ENCODE measurements at regions not wholly inside any gene's neighbourhood (a gene's known extent, or its start where the extent isn't known, plus 50 kb on each side); places are given as distances from the start of the nearest gene placed in this dataset.
"Not testable (repeated sequence)": the region's sequence is repeated elsewhere in the genome, so short reads cannot be mapped to it uniquely, and the experiment has no call there.

DNA sequence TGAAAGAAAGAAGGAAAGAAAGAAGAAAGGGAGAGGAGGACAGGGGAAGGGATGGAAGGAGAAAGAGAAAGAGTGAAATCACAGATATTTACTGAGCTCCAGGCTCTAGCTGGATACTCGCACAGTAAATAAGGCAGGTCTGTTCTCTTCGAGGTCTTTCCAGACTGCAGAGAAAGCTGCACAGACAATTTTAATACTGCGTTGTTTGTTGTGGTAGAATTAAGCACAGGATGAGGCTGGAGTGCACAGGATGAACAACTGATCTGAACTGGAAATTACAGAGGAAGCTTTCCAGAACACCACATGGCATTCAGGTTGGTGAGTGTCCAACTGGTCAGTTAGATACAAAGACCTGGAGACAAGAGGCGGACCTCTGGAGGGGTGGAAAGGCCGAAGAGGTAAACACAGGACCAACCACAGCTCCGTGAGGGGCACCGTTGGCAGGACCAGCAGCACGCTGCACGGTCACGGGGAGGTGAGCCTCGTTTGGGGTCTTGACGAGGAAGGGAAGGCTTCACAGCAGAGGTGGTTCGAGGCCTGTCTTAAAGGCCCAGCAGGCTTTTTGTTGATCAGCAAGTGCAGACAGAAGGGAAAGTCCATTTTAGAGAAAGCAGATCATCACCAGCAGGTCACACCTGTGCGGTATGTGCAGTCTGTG, 121.7 kb downstream of the ATP6V0E2 start:
- not testable (repeated sequence) for DNase-seq (ENCODE audit: low read depth)

DNA sequence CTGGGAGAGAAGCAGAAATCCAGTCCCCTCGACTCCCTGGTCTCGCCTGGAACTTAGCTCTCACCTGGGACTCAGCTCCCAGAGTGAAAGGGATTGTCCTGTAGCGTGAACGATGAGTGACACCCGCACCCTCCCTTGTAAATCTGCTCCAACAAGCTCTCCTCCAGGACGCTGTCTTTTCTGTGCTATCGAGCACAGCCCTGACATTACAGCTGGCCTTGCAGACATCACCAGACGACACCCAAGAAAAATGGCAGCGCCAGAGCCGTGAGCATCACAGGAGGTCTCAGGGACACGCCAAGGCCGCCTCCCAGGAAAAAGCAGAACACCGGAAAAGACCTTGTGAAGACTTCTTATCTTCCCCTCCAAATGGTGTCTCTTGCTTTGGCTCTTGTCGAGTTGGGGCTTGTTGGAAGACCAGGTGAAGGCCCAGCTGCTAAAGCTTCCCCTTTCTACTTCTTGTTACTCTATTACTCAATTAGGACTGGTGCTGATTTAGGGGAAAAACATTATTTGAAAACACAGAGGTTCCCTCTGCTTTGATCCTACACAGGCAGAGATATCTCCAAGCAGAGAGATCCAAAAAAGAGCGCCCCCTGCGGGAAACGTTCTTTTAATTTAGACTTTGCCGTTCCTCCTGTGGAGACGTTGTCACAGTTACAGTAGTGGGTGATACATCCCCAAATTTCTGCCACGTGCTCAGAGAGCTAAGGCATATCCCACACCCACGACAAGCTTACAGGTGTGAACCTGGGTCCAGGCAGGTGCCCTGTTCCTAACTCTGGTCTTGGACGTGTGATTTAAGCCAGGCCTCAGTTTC, 127.2 kb downstream of the ATP6V0E2 start:
- DNase-seq (ENCODE audit: low read depth): not testable (repeated sequence)

DNA sequence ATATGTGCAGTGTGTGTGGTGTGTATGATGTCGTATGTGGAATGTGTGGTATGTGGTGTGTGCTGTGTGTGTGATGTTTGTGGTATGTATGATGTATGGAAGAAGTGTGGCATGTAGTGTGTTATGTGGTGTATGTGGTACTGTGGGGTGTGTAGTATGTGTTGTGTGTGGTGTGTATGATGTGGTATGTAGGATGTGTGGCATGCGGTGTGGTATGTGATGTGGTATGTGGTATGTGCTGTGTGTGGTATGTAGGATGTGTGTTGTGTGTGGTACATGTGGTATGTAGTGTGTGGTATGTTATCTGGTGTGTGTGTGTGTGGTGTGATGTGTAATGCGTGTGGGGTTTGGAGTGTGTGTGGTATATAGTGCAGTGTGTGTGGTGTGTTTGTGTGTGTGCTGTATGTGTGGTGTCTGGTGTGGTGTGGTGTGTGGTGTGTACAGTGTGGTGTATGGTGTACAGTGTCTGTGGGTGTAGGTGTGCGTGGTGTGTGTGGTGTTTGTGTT, 129.6 kb downstream of the ATP6V0E2 start:
- no peak for DNase-seq (ENCODE audit: low read depth)

DNA sequence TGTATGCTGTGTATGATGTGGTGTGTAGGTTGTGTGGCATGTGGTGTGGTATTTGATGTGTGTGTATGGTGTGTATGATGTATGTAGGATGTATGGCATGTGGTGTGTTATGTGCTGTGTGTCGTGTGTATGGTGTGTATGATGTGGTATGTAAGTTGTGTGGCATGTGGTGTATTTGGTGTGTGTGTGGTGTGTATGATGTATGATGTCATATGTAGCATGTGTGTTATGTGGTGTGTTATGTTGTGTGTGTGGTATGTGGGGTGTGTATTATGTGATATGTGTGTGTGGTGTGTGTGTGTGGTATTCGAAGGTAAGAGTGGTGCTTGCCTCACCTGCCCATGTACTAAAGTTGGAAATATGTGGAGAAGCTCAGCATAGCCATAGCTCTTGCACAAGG, 130.2 kb downstream of the ATP6V0E2 start:
- not testable (repeated sequence) for DNase-seq (ENCODE audit: low read depth)

DNA sequence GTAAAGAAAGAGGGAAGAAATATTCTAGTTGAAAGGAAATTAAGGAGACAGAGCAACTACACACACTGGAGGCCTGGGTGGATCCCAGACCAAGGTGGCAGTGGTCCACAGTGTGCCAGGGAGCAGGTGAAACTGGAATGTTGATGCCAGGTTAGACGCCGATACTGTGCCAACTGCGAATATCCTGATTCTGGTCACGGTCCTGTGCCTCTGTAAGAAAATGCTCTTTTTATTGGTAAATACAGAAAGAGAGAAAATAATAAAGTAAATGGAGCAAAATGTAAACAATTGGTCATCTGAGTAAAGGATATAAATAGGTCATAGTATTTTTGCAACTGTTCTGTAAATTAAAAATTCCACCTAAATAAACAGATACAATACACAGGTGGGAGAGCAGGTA, 131.1 kb downstream of the ATP6V0E2 start:
- not testable (repeated sequence) for DNase-seq (ENCODE audit: low read depth)

DNA sequence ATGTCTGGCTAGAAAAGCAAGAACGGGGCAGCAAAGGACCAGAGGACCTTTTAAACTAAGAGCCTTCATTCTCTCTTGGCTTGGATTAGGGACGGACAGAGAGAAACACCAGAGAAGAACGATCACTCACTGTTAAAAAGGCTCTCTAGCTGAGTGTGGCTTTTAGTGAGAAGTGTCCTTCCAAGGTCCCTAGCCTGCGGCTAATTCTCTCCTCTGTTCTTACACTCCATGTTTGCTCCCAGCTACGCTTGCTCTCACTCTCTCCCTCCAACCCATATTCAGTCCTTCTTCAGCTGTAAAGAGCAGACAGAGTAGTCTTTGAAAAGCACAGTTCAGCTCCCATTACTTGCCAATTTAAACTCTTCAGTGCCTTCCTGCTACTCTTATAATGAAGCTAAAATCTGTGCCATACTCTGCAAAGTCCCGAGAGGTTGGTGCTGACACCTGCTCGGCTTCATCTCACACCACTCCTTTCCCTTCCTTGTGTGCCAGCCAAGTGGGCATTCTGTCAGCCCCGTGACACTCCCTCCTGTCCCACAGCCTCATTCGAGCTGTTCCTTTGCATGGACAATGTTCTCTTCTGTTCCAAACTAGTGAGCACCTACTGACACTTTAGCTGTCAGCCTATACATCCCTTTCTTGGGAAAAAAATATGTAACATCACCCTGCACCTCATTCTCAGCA, 136.0 kb downstream of the ATP6V0E2 start:
- not testable (repeated sequence) for DNase-seq (ENCODE audit: low read depth)

DNA sequence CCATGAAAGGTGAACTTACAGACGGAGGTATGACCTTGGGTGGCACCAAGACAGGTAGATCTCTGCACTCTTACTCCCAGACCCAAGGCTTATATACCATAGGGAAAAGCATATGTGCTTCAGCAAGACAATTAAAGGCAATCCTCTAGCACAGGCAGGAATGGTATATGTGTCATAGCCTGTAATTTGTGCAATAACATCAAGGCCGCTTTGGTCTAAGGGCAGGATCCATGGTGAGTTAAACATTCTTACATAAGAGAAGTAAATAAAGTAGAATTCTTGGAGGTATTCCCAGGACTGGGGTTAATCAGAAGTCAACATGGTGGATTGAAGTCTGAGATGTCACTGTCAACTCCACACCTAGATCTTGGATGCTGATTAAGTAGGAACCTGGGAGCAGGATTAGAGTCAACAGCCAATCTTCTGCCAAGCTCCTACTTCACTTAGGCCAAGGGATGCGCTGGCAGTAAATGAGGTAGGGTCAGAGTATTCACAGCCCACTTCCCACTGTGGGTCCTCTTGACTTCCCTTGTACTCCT, 143.0 kb downstream of the ATP6V0E2 start:
- not testable (repeated sequence) for DNase-seq (ENCODE audit: low read depth)

DNA sequence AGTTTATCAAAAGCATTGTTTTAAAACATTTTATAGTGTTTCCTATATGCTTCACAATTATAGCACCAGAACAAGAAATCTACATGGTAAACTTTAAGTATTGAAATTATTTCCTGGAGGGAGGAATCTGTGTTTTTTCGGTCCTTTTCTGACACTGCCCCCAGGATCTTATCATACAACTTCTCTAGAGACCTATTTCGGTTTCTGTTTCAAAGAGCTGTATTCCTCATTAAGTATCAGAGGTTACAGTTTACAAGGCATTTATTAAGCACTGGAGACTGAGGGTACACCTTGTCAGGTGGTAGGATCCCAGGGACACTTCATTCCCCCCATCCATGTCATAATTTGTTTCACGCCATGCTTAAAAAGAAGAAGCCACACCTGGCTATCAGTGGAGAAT, 146.4 kb downstream of the ATP6V0E2 start:
- DNase-seq (ENCODE audit: low read depth): not testable (repeated sequence)

DNA sequence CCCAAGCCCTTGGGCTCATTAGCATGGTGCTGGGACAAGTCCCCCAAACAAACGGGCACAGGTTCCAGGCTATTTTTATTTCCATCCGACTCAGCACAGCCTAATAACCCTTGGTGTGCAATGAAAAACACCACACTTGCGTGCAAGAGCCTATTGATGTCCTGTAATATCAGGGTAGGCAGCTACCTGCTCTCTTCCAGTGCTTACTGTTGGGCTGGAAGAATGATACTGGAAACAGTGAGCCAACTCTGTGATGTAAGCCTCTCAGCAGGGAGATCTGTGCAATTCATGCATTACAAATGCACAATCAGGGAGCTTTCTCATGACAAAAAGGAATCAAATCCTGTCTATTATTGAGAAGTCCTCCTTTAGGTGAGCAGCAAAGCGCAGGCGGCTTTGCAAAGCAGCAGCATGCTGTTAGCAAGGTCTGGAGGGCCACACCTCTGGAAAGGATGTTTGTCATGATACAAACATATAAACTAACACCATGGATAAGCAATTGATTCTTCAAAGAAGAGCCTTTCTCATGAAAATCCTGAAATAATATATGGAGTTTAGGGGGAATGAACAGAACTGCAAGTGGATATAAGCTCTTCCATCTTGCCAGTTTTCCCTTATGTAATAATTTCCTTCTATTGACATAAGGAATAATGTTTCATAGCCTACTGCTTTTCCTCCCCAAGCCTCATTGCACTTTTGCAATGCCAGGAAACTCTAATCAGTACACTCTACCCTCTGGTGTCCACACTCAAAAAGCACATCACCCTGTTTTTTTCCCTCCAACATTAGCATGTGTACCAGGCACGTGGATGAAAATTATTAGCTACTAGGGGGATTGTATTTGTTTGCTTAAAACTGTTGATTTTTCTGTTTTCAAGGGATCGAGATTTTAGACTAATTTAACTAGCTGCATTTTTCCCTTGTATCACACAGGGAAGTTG, 151.1 kb downstream of the ATP6V0E2 start:
- DNase-seq (ENCODE audit: low read depth): not testable (repeated sequence)

DNA sequence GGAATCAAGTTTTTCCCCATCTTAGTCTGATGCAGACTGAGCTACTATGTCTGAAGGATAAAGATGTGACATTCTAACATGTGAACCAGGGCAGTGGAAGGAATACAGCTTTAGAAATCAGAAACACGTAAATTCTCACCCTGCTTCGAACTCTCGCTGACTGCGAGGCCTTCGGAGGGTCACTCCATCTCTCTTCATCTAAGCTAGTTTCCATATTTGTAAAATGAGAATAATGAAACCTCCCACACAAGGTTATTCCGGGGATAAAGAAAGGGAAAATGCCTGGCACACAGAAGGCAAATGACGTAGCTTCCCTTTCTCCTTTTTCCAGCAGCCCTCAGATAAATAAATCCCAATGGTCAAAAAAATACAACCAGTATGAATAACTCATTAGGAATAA, 152.0 kb downstream of the ATP6V0E2 start:
- DNase-seq (ENCODE audit: low read depth): not testable (repeated sequence)

DNA sequence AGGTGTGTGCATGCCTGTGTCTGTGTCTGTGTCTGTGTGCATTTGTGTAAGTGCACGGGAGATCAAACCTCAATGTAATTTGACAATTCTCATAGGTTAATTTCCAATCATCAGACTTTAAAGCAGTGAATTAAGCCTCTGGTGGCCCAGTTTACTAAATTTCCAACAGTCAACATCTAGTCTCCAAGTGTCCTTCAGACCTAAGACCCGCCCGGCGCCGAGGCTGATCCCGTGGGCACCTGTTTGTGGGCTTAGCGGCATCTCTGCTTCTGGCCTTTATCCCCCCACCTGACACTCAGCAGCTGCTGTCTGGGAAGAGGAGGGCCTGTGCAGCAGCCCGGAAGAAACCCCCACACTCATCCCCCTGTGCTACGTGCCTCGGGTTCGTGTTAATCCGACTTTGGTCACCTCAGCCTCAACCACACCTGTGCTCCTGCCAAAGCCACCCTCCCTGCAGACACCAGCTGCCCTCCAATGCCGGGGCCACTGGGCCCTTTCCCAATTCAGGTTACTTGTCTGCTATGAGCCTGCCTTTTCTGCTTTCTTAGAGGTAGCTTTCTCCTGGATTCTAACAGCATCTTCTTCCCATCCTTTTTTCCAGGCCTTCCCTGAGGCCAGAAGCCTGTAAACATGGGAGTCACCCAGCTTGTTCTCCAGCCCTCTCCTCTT, 154.7 kb downstream of the ATP6V0E2 start:
- DNase-seq (ENCODE audit: low read depth): not testable (repeated sequence)

DNA sequence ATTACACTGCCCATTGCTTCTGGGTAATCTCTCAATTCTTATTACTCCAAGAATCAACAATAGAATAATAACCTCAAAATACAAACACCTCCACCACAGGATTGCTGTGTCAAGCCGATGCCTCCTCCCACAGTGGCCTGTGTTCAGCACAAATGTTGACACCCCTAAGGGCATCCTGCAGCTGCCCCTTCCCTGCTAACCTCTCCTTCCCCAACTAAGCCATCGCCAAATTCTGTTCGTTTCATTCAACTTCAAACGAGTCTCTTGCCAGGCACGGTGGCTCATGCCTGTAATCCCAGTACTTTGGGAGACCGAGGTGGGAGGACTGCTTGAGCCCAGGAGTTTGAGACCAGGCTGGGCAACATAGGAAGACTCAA, 155.2 kb downstream of the ATP6V0E2 start:
- not testable (repeated sequence) for DNase-seq (ENCODE audit: low read depth)

DNA sequence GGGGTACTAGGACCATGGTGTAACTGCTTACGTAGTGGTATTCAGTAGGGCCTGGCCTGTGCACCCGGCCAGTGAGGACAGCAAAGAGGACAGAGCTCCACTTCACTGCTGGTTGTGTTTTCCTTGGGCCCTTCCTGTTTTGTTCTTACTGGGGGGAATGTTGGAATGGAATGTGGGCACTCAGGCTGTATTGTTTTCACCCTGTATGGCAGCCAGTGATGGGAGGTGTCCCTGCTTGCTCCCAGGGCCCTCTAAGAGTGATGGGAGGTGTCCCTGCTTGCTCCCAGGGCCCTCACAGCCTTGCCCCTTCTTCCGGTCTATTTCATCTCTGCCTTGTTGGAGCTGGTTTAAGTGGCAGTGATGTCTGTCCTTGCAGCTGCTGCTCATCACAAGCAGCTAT, 158.0 kb downstream of the ATP6V0E2 start:
- DNase-seq (ENCODE audit: low read depth): not testable (repeated sequence)

DNA sequence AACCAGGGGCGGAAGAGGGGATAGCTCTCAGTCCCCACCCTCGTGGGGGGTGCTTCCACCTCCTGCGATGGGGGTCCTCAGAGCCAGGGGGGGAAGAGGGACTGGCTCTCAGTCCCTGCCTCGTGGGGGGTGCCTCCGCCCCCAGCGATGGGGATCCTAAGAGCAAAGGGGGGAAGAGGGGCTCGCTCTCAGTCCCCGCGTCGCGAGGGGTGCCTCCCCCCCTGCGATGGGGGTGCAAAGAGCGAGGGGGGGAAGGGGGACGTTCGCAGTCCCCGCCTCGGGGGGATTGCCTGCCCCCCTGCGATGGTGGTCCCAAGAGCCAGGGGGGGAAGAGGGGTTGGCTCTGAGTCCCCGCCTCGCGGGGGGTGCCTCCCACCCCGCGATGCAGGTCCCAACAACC, 159.9 kb downstream of the ATP6V0E2 start:
- DNase-seq (ENCODE audit: low read depth): not testable (repeated sequence)

DNA sequence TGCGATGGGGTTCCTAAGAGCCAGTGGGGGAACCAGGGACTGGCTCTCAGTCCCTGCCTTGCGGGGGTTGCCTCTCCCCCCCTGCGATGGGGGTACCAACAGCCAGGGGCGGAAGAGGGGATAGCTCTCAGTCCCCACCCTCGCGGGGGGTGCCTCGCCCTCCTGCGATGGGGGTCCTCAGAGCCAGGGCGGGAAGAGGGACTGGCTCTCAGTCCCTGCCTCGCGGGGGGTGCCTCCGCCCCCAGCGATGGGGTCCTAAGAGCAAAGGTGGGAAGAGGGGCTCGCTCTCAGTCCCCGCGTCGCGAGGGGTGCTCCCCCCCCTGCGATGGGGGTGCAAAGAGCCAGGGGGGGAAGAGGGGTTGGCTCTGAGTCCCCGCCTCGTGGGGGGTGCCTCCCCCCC, 162.0 kb downstream of the ATP6V0E2 start:
- not testable (repeated sequence) for DNase-seq (ENCODE audit: low read depth)

DNA sequence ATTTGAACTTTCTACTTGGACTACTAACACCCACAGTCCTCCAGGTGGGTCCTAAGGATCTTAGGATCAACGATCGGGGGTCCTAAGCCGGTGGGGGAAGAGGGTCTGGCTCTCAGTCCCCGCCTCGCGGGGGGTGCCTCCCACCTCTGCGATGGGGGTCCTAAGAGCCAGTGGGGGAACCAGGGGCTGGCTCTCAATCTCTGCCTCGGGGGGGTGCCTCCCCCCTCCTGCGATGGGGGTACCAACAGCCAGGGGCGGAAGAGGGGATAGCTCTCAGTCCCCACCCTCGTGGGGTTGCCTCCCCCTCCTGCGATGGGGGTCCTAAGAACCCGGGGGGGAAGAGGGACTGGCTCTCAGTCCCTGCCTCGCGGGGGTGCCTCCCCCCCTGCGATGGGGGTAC, 165.3 kb downstream of the ATP6V0E2 start:
- DNase-seq (ENCODE audit: low read depth): not testable (repeated sequence)

DNA sequence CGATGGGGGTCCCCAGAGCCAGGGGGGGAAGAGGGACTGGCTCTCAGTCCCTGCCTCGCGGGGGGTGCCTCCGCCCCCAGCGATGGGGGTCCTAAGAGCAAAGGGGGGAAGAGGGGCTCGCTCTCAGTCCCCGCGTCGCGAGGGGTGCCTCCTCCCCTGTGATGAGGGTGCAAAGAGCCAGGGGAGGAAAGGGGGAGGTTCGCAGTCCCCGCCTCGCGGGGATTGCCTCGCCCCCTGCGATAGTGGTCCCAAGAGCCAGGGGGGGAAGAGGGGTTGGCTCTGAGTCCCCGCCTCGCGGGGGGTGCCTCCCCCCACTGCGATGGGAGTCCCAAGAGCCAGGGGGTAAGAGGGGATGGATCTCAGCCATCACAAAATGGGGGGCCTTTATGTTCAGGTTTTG, 168.5 kb downstream of the ATP6V0E2 start:
- not testable (repeated sequence) for DNase-seq (ENCODE audit: low read depth)

DNA sequence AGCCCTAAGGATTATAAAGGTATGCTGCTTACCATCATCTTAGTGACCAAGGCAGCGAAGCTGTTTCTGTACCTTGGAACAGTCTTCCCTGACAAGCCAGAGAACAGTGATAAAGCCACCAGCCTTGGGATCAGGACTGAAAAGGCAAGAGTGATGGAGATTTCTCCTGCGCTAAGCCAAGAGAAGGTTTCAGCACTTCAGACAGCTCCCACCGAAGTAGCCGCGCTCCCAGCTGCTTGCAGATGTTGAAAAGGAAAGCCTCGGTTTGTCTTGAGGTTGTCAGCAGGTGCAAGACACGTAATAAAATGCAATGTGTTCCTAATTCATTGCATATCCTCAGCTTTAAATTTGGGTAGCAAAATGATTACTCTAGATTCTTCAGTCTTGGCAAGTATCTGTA, 171.0 kb downstream of the ATP6V0E2 start:
- not testable (repeated sequence) for DNase-seq (ENCODE audit: low read depth)

DNA sequence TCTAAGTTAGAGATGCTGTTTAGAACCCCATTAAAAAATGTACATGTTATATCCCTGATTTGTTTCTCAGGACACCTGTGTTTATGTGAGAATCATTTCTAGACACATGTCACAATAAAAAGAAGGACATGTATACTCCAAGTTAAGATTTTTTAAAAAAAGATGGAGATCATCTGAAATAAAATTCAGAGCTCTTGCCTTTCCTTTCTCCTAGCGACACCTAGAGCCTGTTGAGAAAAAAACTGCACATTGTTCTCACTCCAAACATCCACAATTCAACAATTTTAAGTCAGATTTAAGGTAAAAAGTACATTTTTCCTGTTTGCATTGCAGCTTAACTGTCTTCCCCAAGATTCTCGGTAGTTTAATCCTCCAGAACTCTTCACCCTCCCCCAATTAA, 171.8 kb downstream of the ATP6V0E2 start:
- DNase-seq (ENCODE audit: low read depth): not testable (repeated sequence)

Measured in activated T-cell treated with anti-CD3 and anti-CD28 coated beads for 1 hour (primary cell).